Breast epithelium (tissue), 3 donors: ENCODE measurements at regions not wholly inside any gene's neighbourhood (a gene's known extent, or its start where the extent isn't known, plus 50 kb on each side); places are given as distances from the start of the nearest gene placed in this dataset.

ENCODE experiments used
- POLR2A ChIP-seq: fragments of 450-650 bp; IDR thresholded peaks from one replicate; pipeline ENCODE4 v1.6.1; 2016; ENCODE audit warnings: antibody characterized with exemption, mild to moderate bottlenecking, moderate library complexity
- POLR2AphosphoS5 ChIP-seq, 3 donors: sonication (generic); formaldehyde crosslinking; IDR thresholded peaks; one replicate each; pipeline ENCODE4 v1.6.1; 2017; ENCODE audit warnings: antibody characterized with exemption in 3 of 3
- TF ChIP-seq, protein P1 (sequence below), 3 donors: fragments of 450-650 bp; IDR thresholded peaks; one replicate each; pipeline ENCODE4 v1.5.1; 2016 to 2017; ENCODE audit warnings: antibody characterized with exemption in 3 of 3, mild to moderate bottlenecking in 3 of 3, moderate library complexity in 3 of 3

DNA sequence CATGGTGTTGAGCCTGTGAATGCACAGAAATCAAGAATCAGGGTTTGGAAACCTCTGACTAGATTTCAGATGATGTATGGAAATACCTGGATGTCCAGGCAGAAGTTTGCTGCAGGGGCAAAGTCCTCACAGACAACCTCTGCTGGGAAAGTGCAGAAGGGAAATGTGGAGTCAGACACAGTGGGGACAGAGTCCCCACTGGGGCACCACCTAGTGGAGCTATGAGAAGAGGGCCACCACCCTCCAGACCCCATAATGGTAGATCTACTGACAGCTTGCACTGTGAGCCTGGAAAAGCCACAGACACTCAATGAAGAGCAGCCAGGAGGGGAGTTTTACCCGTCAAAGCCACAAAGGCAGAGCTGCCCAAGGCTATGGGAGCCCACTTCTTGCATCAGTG lies 181.9 kb upstream of the SEMA6A start:
- TF ChIP-seq POLR2AphosphoS5 (IDR thresholded peaks at IDR 0.05) (no peak), POLR2A (no peak)
- TF ChIP-seq, protein P1, sequence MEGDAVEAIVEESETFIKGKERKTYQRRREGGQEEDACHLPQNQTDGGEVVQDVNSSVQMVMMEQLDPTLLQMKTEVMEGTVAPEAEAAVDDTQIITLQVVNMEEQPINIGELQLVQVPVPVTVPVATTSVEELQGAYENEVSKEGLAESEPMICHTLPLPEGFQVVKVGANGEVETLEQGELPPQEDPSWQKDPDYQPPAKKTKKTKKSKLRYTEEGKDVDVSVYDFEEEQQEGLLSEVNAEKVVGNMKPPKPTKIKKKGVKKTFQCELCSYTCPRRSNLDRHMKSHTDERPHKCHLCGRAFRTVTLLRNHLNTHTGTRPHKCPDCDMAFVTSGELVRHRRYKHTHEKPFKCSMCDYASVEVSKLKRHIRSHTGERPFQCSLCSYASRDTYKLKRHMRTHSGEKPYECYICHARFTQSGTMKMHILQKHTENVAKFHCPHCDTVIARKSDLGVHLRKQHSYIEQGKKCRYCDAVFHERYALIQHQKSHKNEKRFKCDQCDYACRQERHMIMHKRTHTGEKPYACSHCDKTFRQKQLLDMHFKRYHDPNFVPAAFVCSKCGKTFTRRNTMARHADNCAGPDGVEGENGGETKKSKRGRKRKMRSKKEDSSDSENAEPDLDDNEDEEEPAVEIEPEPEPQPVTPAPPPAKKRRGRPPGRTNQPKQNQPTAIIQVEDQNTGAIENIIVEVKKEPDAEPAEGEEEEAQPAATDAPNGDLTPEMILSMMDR (IDR thresholded peaks at IDR 0.05), result no peak
